ENCODE measurements at regions not wholly inside any gene's neighbourhood (a gene's known extent, or its start where the extent isn't known, plus 50 kb on each side); places are given as distances from the start of the nearest gene placed in this dataset.

- TF ChIP-seq, protein P1, sequence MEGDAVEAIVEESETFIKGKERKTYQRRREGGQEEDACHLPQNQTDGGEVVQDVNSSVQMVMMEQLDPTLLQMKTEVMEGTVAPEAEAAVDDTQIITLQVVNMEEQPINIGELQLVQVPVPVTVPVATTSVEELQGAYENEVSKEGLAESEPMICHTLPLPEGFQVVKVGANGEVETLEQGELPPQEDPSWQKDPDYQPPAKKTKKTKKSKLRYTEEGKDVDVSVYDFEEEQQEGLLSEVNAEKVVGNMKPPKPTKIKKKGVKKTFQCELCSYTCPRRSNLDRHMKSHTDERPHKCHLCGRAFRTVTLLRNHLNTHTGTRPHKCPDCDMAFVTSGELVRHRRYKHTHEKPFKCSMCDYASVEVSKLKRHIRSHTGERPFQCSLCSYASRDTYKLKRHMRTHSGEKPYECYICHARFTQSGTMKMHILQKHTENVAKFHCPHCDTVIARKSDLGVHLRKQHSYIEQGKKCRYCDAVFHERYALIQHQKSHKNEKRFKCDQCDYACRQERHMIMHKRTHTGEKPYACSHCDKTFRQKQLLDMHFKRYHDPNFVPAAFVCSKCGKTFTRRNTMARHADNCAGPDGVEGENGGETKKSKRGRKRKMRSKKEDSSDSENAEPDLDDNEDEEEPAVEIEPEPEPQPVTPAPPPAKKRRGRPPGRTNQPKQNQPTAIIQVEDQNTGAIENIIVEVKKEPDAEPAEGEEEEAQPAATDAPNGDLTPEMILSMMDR (conservative IDR thresholded peaks at IDR 0.05): no peak
- H3K27ac ChIP-seq: no peak overlapping the region
These were observed 50.4 kb downstream of the RTL9 start for GRCh38 chrX:110408949-110409588.

DNA sequence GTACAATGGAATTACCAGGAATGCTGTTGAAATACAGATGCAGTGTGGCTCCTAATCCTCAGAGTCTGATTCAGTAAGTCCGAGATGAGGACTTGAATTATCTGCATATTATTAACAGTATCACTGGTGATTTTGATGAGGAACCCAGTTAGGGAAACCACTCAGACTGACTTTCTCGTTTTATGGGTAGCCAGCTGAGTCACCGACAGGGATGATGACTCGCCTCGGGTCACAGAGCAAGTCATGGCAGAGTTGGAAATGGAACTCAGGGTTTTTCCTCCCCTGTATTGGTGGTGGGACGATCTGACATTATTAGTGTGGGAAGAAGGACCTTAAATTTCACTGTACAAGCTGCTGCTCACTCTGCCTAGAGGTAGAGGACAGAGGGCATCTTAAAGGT lies 51.3 kb downstream of the RTL9 start:
- H3K27ac ChIP-seq: no peak overlapping the region
- TF ChIP-seq, protein P1 (conservative IDR thresholded peaks at IDR 0.05): no peak

DNA sequence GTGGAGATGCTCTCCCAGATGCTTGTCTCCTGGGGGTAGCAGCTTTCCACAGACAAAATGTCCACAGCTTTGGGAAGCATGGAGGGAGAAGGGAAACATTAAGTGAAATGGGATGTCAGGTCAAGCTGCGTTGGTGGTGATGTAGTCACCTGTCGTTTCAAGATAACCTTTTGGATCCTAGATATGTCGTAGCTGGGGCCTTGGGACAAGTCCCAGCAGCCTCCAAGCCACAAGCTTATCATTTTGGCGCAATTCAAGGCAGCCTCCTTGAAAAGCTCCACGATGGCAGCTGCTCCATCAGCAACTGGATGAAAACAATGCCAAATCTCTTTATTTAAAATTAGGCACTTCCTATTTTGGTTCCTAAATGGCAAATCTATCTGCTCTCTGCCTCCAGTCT lies 52.0 kb downstream of the RTL9 start:
- H3K27ac ChIP-seq: no peak overlapping the region
- TF ChIP-seq, protein P1 (conservative IDR thresholded peaks at IDR 0.05): no peak

GRCh38 chrX:110412971-110413726 lies 54.5 kb downstream of the RTL9 start:
- TF ChIP-seq, protein P1 (conservative IDR thresholded peaks at IDR 0.05): peak; percentile 70
- no peak overlapping the region for H3K27ac ChIP-seq

- H3K27ac ChIP-seq: no peak overlapping the region
- TF ChIP-seq, protein P1 (conservative IDR thresholded peaks at IDR 0.05): no peak
These were observed 55.1 kb downstream of the RTL9 start for GRCh38 chrX:110413727-110414124.

GRCh38 chrX:110414273-110414672 lies 55.6 kb downstream of the RTL9 start:
- no peak overlapping the region for H3K27ac ChIP-seq

More at GRCh38 chrX:110414273-110414672, 55.6 kb downstream of the RTL9 start:
- TF ChIP-seq, protein P1 (conservative IDR thresholded peaks at IDR 0.05): no peak
